GM12874 (cell line): ENCODE measurements at regions not wholly inside any gene's neighbourhood (a gene's known extent, or its start where the extent isn't known, plus 50 kb on each side); places are given as distances from the start of the nearest gene placed in this dataset.

ENCODE experiments used
- TF ChIP-seq, protein P1 (sequence below): IDR thresholded peaks from 2 replicates; pipeline ENCODE4 v1.5.1; 2011; ENCODE audit warnings: low read depth, mild to moderate bottlenecking, control low read depth, low read length, moderate library complexity; ENCODE audit not compliant: insufficient read depth

DNA sequence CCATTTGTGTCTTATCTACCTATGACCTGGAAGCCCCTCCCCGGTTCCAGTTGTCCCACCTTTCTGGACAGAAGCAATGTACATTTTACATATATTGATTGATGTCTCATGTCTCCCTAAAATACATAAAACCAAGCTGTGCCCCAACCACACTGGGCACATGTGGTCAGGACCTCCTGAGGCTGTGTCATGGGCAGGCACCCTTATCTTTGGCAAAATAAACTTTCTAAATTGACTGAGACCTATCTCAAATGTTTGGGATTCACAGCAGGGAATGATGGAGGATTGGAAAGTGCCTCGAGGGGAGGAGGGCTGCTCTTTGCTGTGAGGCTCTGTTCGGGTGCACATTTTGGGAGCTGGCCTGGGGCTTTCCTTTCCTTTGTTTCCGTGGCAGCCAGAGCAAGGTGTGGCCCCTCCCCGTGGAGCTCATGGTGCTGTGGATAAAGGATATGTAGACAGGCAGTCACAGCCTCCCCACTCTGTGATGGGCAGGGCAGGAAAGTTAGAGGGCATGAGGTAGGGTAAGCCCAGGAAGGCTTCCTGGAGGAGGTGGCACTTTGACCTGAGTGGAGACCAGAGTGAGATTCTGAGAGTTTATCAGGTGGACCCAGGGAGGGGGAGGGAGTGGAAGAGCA, 615.6 kb downstream of the TBC1D22A start:
- TF ChIP-seq, protein P1, sequence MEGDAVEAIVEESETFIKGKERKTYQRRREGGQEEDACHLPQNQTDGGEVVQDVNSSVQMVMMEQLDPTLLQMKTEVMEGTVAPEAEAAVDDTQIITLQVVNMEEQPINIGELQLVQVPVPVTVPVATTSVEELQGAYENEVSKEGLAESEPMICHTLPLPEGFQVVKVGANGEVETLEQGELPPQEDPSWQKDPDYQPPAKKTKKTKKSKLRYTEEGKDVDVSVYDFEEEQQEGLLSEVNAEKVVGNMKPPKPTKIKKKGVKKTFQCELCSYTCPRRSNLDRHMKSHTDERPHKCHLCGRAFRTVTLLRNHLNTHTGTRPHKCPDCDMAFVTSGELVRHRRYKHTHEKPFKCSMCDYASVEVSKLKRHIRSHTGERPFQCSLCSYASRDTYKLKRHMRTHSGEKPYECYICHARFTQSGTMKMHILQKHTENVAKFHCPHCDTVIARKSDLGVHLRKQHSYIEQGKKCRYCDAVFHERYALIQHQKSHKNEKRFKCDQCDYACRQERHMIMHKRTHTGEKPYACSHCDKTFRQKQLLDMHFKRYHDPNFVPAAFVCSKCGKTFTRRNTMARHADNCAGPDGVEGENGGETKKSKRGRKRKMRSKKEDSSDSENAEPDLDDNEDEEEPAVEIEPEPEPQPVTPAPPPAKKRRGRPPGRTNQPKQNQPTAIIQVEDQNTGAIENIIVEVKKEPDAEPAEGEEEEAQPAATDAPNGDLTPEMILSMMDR = no peak

DNA sequence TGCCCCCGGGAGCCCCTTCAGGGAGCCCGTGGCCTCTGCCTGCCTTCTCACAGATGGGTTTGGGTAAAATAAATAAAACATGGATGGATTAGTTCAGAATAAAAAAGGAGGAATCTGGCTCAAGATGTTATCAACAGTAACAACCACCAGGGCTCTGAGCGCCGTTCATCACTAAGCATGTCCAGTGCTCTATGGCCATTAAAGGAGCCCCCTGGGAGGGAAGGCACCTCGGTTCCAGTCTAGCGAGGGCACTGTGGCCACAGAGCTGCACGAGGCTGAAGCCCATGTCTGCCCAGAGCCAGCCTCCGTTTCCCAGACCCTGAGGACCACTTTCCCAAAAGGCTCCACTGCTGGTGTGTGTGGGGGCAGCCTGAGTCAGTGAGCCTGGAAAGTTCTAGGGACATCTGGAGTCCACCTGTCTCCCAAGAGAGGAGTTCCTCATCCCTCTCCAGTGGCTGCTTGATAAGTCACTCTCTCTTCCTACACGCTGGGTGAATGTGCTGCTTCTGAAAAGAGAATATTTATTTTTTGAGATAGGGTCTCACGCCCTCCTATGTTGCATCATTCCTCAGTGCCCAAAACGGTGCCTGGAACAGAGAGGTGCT, 614.6 kb downstream of the TBC1D22A start:
- TF ChIP-seq, protein P1 = no peak

DNA sequence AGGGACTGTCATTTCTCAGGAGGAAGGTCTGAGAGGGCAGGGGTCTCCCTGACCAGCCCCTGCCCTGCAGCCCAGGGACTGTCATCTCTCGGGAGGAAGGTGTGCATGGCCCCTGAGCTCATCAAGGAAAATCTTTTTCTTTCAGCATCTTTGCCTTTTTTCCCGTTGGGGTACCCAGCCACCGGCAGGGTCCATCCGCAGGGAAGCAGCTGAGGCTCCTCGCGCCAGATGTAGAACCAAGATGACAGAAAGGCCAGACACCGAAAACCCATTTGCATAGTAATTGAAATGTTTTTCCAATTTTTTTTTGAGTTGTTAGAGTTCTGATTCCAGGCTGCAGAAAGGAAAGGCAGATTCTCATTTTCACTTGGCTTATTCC, 613.9 kb downstream of the TBC1D22A start:
- TF ChIP-seq, protein P1 = no peak

DNA sequence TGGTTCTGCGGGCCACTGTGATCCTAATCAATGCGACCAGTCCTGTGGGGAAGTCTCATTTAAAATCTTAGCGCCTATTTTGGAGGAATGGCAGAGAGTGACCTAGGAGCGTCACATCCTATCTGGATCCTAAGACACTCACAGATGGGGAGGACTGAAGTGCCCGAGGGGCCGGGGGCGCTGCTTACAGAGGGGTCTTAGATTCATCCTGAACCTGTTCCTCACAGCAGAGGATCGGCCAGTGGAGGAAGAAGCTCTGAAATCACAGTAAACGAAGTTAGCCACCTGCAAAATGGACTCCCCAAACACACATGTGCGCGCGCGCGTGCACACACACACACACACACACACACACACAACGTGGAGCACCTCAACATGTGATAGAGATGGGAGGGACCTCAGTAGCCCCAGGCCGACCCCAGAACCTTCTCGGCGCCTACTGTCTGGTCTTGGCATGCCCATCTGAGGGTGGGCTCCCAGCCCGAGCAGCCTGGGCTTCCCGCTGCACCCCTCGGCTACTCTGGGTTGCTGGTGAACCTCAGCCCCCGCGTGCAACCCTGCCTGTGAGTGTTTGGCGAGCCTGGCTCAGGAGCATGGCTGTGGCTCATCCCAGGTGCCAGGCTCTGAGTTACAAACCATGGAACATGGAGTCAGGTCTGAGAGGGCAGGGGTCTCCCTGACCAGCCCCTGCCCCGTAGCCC, 613.3 kb downstream of the TBC1D22A start:
- TF ChIP-seq, protein P1 = no peak

DNA sequence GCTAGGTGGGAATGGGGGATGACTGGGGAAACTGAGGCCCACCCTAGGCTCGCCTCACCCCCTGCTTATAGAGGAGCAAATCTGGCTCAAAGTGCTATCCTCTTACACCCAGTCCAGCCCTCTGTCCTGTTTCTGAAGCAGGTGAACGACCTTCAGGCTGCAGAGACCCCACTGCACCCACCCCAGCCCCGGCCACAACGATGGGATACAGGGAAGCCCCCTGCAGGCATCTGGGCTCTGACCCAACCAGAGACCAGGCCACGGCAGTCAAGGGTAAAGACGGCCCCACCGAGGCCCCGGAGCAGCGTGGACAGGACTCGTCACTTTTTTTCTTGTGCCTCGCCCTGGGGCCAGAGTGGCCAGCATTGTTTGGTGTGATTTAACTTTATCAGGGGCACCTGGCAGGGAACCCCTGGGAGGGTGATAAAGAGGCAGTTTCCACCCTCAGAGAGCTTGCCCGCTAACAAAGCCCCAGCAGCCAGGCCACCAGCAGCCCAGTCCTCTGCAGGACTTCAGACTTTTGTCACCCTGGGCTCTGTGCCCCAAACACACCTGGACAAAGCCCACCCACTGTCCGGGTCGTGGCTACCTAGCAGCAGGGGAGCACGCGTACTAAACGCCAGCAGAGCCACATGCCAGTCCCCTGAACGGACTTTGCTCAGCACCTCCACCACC, 612.6 kb downstream of the TBC1D22A start:
- TF ChIP-seq, protein P1 = no peak

DNA sequence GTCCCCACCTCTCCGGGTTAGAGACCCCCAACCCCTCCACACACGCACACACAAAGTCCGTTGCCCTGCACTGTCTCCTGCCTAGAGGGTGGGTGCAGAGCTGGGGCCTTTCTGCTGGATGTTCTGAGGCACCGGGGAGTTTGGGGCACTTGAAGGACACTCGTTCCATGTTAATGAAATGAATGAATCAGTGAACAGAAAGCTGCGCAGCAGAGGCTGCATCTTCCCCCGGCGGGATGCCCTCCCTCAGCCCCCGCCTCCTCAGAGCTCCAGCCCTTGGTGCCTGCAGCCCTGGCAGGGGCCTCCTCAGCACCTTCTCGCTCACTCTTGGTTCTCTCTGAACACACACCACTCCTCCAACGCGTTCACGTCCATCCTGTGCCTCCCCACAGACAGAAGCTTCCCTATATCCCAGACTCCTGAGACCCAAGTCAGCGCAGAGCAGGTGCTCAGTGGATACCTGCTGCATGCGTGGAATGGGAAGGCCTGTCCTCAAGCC, 611.9 kb downstream of the TBC1D22A start:
- TF ChIP-seq, protein P1 = no peak
